BE2C (cell line): ENCODE measurements at regions not wholly inside any gene's neighbourhood (a gene's known extent, or its start where the extent isn't known, plus 50 kb on each side); places are given as distances from the start of the nearest gene placed in this dataset.

Experiments used
- DNase-seq: peaks from one replicate; pipeline ENCODE4 v3.0.0-alpha.2; 2020
- H3K27me3 ChIP-seq: fragments of 250-450 bp; sonication (Bioruptor Pico); 2 replicates; pipeline ENCODE4 v1.5.1; 2020; ENCODE audit warnings: mild to moderate bottlenecking
- H3K36me3 ChIP-seq: fragments of 250-450 bp; sonication (Bioruptor Pico); 2 replicates; pipeline ENCODE4 v1.5.1; 2020; ENCODE audit warnings: mild to moderate bottlenecking
- H3K4me1 ChIP-seq: fragments of 250-450 bp; sonication (Bioruptor Pico); 2 replicates; pipeline ENCODE4 v1.5.1; 2020
- H3K4me3 ChIP-seq: 2 replicates; pipeline ENCODE4 v1.5.1; 2011; ENCODE audit warnings: low read depth, low read length
- H3K9me3 ChIP-seq: fragments of 250-450 bp; sonication (Bioruptor Pico); 2 replicates; pipeline ENCODE4 v1.5.1; 2020
- TF ChIP-seq, protein P1 (sequence below): IDR thresholded peaks from 2 replicates; pipeline ENCODE4 v1.5.1; 2012; ENCODE audit warnings: mild to moderate bottlenecking, low read depth, low read length

DNA sequence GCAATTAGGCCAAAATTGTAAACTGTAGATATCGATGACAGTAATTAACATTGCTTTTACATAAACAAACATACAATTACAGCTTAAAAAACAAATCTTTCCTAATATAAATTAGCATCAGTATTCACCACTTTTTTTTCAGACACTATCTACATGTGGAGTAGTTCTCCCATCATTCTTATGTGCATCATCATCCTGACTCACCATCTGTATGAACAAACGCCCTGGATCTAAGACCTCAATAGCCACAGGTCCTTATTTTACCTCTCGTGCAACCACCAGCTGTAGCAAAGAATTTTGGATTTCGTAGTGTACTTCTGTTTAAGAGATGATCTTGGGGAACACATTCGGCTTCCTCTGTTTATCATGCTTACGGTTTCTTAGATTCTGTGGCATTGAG, 551.9 kb upstream of the KIRREL3 start:
- no peak for DNase-seq
- H3K9me3 ChIP-seq: no peaks in the 10 kb centered on the region
- TF ChIP-seq, protein P1, sequence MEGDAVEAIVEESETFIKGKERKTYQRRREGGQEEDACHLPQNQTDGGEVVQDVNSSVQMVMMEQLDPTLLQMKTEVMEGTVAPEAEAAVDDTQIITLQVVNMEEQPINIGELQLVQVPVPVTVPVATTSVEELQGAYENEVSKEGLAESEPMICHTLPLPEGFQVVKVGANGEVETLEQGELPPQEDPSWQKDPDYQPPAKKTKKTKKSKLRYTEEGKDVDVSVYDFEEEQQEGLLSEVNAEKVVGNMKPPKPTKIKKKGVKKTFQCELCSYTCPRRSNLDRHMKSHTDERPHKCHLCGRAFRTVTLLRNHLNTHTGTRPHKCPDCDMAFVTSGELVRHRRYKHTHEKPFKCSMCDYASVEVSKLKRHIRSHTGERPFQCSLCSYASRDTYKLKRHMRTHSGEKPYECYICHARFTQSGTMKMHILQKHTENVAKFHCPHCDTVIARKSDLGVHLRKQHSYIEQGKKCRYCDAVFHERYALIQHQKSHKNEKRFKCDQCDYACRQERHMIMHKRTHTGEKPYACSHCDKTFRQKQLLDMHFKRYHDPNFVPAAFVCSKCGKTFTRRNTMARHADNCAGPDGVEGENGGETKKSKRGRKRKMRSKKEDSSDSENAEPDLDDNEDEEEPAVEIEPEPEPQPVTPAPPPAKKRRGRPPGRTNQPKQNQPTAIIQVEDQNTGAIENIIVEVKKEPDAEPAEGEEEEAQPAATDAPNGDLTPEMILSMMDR: no peak
- no peaks in the 10 kb centered on the region for H3K27me3 ChIP-seq
- H3K4me1 ChIP-seq: no peaks in the 10 kb centered on the region
- no peak overlapping the region for H3K4me3 ChIP-seq
- H3K36me3 ChIP-seq: no peaks in the 10 kb centered on the region

DNA sequence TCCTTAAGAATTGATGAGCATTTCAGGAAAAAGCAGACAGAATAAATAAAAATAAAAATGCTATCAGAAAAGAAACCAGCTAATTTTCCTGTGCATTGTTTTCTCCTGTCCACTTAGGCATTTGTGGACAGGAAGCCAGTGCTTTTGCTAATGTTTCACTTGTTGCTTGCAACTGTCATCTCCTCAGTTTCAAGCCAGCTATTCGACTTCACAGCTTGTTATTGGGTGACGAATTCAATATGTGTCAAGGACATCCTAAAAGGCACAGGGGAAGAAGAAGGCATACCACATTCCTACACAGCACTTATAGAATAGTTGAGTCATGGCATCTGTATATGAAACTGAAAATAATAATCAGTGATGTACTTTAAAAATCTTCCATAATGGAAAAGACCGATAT, 530.6 kb upstream of the KIRREL3 start:
- H3K9me3 ChIP-seq: no peaks in the 10 kb centered on the region
- no peak overlapping the region for H3K4me3 ChIP-seq
- H3K4me1 ChIP-seq: no peaks in the 10 kb centered on the region
- H3K27me3 ChIP-seq: no peaks in the 10 kb centered on the region
- no peaks in the 10 kb centered on the region for H3K36me3 ChIP-seq
- TF ChIP-seq, protein P1: no peak
- DNase-seq: no peak

DNA sequence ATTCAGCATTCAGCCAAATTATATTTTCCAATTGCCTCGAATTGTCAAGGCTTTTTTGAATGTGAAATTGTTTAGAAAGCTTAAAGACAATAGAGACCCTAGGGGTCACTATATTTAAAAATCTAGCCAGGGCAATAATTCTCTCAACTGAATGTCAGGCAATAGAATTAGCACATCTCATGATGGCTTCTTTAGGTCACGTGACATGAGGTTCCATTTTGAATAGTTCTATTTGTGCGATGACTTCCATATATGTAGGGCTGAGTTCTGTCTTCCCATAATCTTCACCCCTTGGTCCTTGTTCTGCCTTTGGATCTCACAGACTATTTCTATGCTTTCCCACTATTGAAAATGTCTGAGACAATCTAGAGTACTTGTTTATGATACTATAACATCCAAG, 527.7 kb upstream of the KIRREL3 start:
- no peaks in the 10 kb centered on the region for H3K27me3 ChIP-seq
- no peaks in the 10 kb centered on the region for H3K36me3 ChIP-seq
- H3K9me3 ChIP-seq: no peaks in the 10 kb centered on the region
- H3K4me1 ChIP-seq: no peaks in the 10 kb centered on the region
- TF ChIP-seq, protein P1: no peak
- no peak overlapping the region for H3K4me3 ChIP-seq
- no peak for DNase-seq

DNA sequence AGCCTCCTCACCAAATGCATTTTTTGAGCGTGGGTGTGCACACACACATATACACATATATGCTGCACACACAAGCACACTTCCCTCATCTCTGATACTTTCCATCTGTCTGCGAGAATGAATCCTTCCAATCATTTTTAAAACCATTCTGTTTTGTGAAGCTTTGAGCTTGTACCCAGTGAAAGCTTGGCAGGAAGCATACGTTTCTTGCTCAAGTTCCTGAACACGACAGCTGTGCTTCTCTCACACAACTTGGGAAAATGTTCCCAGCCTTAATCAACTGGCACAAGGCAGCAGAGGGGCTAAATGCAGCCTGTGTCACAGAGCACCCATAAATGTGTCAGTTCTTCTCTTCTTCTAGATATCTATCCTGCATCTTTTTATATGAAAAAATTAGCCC, 524.0 kb upstream of the KIRREL3 start:
- DNase-seq: no peak
- TF ChIP-seq, protein P1: no peak
- Histone ChIP-seq H3K27me3 (no peaks in the 10 kb centered on the region), H3K9me3 (no peaks in the 10 kb centered on the region), H3K36me3 (no peaks in the 10 kb centered on the region), H3K4me1 (no peaks in the 10 kb centered on the region), H3K4me3 (no peak overlapping the region)

DNA sequence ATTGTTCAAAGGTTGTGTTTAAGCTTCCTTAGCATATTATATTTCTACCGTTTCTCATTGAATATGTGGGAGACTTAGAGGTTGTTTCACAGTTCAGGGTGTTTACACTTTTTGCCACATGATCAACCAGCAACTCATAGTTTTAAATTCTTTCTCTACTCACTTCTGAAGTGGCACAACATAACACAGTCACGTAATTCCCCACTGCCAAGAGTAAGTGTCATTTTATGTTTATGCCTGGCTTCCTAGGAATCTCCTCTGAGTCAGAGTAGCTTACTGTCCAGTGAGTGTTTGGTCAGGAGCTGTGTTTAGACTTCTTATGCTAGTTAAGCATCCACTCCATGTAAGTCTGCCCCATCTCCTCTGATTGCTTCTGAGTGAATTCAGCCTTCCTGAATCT, 520.8 kb upstream of the KIRREL3 start:
- no peaks in the 10 kb centered on the region for H3K4me1 ChIP-seq
- no peaks in the 10 kb centered on the region for H3K36me3 ChIP-seq
- no peak overlapping the region for H3K4me3 ChIP-seq
- H3K27me3 ChIP-seq: no peaks in the 10 kb centered on the region
- TF ChIP-seq, protein P1: no peak
- no peak for DNase-seq
- H3K9me3 ChIP-seq: no peaks in the 10 kb centered on the region

DNA sequence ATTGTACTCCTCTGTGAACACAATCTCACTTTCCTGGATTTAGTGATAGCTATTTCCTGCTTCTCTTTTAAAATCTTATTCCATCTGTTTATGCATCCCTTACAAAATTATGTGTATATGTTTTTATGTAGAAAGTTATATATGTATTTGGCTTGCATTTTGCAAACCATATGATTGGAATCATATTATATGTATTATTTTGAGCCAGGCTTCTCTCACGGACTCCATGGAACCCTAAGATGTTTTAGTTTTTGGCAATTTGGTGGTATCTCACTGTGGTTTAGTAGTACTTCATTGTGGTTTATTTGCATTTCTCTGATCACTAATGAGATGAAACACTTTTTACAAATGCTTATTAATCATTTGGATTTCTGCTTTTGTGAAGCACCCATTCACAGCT, 507.3 kb upstream of the KIRREL3 start:
- no peaks in the 10 kb centered on the region for H3K9me3 ChIP-seq
- DNase-seq: no peak
- no peaks in the 10 kb centered on the region for H3K4me1 ChIP-seq
- no peaks in the 10 kb centered on the region for H3K27me3 ChIP-seq
- no peaks in the 10 kb centered on the region for H3K36me3 ChIP-seq
- no peak overlapping the region for H3K4me3 ChIP-seq
- TF ChIP-seq, protein P1: no peak
